ENCODE measurements at regions not wholly inside any gene's neighbourhood (a gene's known extent, or its start where the extent isn't known, plus 50 kb on each side); places are given as distances from the start of the nearest gene placed in this dataset.

DNA sequence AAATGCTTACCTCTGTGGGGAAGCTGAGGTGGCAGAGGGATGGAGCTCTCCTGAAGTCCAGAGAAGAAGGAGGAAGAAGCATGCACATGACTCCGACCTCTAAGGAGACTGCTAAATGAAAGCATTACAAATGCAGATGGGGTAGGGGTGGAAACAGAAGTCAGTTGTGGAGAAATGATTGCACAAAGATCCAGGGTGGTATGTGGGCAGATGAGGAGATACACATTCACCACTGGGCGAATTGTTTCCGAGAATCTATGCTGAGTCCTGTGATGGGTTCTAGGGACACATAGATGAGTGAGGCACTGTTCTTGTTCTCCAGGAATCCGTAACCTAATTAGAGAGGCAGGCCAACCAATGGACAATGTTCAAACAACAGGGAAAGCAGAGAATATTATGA, 188.9 kb upstream of the ZBED5 start:
- TF ChIP-seq EZH2 (IDR thresholded peaks at IDR 0.05; ENCODE audit: insufficient read depth, poor library complexity, severe bottlenecking) = no peak
- no peak for TF ChIP-seq EZH2phosphoT487 (IDR thresholded peaks at IDR 0.05; ENCODE audit: insufficient read depth, low read depth)

Measured in GM23248 (cell line).